ENCODE measurements at regions not wholly inside any gene's neighbourhood (a gene's known extent, or its start where the extent isn't known, plus 50 kb on each side); places are given as distances from the start of the nearest gene placed in this dataset.

GRCh38 chr6:81003156-81003555, 749.3 kb downstream of the TENT5A start:
- TF ChIP-seq POLR2AphosphoS5 (IDR thresholded peaks at IDR 0.05), result no peak
- TF ChIP-seq, protein P1, sequence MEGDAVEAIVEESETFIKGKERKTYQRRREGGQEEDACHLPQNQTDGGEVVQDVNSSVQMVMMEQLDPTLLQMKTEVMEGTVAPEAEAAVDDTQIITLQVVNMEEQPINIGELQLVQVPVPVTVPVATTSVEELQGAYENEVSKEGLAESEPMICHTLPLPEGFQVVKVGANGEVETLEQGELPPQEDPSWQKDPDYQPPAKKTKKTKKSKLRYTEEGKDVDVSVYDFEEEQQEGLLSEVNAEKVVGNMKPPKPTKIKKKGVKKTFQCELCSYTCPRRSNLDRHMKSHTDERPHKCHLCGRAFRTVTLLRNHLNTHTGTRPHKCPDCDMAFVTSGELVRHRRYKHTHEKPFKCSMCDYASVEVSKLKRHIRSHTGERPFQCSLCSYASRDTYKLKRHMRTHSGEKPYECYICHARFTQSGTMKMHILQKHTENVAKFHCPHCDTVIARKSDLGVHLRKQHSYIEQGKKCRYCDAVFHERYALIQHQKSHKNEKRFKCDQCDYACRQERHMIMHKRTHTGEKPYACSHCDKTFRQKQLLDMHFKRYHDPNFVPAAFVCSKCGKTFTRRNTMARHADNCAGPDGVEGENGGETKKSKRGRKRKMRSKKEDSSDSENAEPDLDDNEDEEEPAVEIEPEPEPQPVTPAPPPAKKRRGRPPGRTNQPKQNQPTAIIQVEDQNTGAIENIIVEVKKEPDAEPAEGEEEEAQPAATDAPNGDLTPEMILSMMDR (IDR thresholded peaks at IDR 0.05), result no peak
- no peak for TF ChIP-seq POLR2A (IDR thresholded peaks at IDR 0.05; ENCODE audit: low read depth)
- TF ChIP-seq EP300 (IDR thresholded peaks at IDR 0.05), result no peak

Data from esophagus muscularis mucosa (tissue), 4 donors.